ENCODE measurements at regions not wholly inside any gene's neighbourhood (a gene's known extent, or its start where the extent isn't known, plus 50 kb on each side); places are given as distances from the start of the nearest gene placed in this dataset.

GRCh38 chr2:848099-848498, 102.5 kb upstream of the SNTG2 start (continued):
- TF ChIP-seq ATF3 (IDR thresholded peaks at IDR 0.05; ENCODE audit: insufficient read depth, low read depth, low read length) = no peak
- TF ChIP-seq ZNF274 (IDR thresholded peaks at IDR 0.05; ENCODE audit: borderline replicate concordance, extremely low read depth, low read length) = no peak
- TF ChIP-seq KDM1A (IDR thresholded peaks at IDR 0.05; ENCODE audit: borderline replicate concordance, low read length) = no peak
